Stomach (tissue), 8 donors: ENCODE measurements at regions not wholly inside any gene's neighbourhood (a gene's known extent, or its start where the extent isn't known, plus 50 kb on each side); places are given as distances from the start of the nearest gene placed in this dataset.

Experiments used
- DNase-seq, 2 donors: peaks; one replicate each; pipeline versions ENCODE4 v3.0.0 to v3.0.0-alpha.2; 2013 to 2019
- H3K27ac ChIP-seq, 5 donors: fragments of 200-600 bp in 4 of 5; sonication (generic) in 4 of 5; one replicate each; pipeline ENCODE4 v1.5.1; 2013 to 2019; ENCODE audit warnings: mild to moderate bottlenecking in 1 of 5, moderate library complexity in 1 of 5
- H3K27me3 ChIP-seq, 3 donors: fragments of 200-600 bp; sonication (generic); one replicate each; pipeline ENCODE4 v1.5.1; 2017 to 2019; ENCODE audit warnings: mixed run types in 1 of 3
- H3K36me3 ChIP-seq, 4 donors: fragments of 200-600 bp; sonication (generic); 1 replicate in 3 of 4; 2 replicates in 1 of 4; pipeline ENCODE4 v1.5.1; 2016 to 2019
- H3K4me1 ChIP-seq, 4 donors: fragments of 200-600 bp; sonication (generic); one replicate each; pipeline ENCODE4 v1.5.1; 2016 to 2019
- H3K4me3 ChIP-seq, 4 donors: fragments of 200-600 bp; sonication (generic) in 3 of 4; one replicate each; pipeline ENCODE4 v1.5.1; 2016 to 2019; ENCODE audit warnings: mild to moderate bottlenecking in 1 of 4
- H3K9me3 ChIP-seq, 4 donors: fragments of 200-600 bp; sonication (generic); one replicate each; pipeline ENCODE4 v1.5.1; 2016 to 2019
- EP300 ChIP-seq: sonication (generic); formaldehyde crosslinking; IDR thresholded peaks from one replicate; pipeline ENCODE4 v1.6.1; 2017; ENCODE audit warnings: antibody characterized with exemption
- POLR2A ChIP-seq, 4 donors: fragments of 450-650 bp; IDR thresholded peaks; one replicate each; pipeline ENCODE4 v1.6.1; 2016; ENCODE audit warnings: antibody characterized with exemption in 4 of 4, control low read depth in 2 of 4, mild to moderate bottlenecking in 1 of 4, moderate library complexity in 1 of 4
- POLR2AphosphoS5 ChIP-seq, 3 donors: sonication (generic); formaldehyde crosslinking; IDR thresholded peaks; one replicate each; pipeline ENCODE4 v1.6.1; 2016; ENCODE audit warnings: antibody characterized with exemption in 3 of 3
- WGBS, 5 donors: extraction: QIAGEN DNeasy Blood & Tissue Kit in 3 of 5; methylation state at CpG; one replicate each; pipeline versions ENCODE4 v1.1.5 to v1.1.7; 2013 to 2018; 5-methylcytosine and 5-hydroxymethylcytosine counted together
- intact Hi-C: fragments of 100-400 bp; cut with DNase I; formaldehyde crosslinking; loops from one replicate; pipeline ENCODE4 v1.15.1; 2023; ENCODE audit warnings: low total_unique reads
- TF ChIP-seq, protein P1 (sequence below), 7 experiments: fragments of 450-650 bp in 4 of 7; fragments of 200-600 bp in 3 of 7; sonication (generic) in 3 of 7; IDR thresholded peaks; one replicate each; pipeline ENCODE4 v1.5.1; 2016 to 2019; ENCODE audit warnings: antibody characterized with exemption in 7 of 7, control low read depth in 2 of 7, mild to moderate bottlenecking in 1 of 7
- donor health status: healthy with polysubstance abuse.
- donor health status: Bipolar disorder and iron deficiency.
- donor health status: healthy.

DNA sequence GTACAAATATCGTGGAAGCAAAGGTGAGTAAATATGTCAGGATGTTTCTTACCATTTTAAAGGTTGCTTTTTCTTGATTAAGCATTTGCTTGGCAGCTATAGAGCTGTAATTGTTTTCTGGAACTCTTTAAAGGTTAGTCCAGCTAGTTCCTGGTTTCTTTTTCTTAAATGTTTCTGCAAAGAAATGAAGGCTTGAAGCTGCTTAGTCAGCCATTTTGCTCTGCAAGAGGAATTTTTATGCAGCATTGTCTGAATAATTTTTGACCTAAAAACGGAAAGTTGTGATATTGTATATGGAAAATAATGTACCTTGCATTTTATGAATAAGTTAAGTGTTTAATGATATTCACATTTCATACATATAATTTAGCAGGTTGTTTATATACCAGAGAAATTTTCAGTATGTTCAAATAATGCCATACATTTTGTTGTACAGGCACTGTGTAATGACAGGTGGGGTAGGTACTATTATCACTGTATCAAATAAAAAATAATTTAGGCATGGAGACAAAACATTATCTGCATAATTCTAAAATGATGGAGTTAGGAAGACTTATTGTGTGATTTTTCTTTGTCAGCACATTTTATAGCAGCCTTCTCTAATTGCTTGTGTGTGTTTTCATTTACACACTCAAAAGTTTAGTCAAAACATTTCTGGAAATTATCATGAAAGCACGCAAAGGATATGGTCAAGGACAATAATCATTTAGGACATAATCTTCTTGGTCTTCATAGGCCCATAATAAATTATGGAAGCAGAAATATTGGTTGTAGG, 624.4 kb downstream of the NCAM2 start:
- Histone ChIP-seq H3K4me1 (no peaks in the 10 kb centered on the region), H3K27ac (no peak overlapping the region), H3K27me3 (no peaks in the 10 kb centered on the region), H3K9me3 (no peaks in the 10 kb centered on the region), H3K36me3 (no peaks in the 10 kb centered on the region), H3K4me3 (no peak overlapping the region)
- TF ChIP-seq POLR2A (IDR thresholded peaks at IDR 0.05) (no peak), POLR2AphosphoS5 (IDR thresholded peaks at IDR 0.05) (no peak), EP300 (no peak)
- TF ChIP-seq, protein P1, sequence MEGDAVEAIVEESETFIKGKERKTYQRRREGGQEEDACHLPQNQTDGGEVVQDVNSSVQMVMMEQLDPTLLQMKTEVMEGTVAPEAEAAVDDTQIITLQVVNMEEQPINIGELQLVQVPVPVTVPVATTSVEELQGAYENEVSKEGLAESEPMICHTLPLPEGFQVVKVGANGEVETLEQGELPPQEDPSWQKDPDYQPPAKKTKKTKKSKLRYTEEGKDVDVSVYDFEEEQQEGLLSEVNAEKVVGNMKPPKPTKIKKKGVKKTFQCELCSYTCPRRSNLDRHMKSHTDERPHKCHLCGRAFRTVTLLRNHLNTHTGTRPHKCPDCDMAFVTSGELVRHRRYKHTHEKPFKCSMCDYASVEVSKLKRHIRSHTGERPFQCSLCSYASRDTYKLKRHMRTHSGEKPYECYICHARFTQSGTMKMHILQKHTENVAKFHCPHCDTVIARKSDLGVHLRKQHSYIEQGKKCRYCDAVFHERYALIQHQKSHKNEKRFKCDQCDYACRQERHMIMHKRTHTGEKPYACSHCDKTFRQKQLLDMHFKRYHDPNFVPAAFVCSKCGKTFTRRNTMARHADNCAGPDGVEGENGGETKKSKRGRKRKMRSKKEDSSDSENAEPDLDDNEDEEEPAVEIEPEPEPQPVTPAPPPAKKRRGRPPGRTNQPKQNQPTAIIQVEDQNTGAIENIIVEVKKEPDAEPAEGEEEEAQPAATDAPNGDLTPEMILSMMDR (IDR thresholded peaks at IDR 0.05), result no peak
- WGBS, 5 donors, result 61 to 72% (median 66%) methylated on average over 3 of the region's 3 CpGs
- intact Hi-C loops, result no loop called here
- no peak for DNase-seq

DNA sequence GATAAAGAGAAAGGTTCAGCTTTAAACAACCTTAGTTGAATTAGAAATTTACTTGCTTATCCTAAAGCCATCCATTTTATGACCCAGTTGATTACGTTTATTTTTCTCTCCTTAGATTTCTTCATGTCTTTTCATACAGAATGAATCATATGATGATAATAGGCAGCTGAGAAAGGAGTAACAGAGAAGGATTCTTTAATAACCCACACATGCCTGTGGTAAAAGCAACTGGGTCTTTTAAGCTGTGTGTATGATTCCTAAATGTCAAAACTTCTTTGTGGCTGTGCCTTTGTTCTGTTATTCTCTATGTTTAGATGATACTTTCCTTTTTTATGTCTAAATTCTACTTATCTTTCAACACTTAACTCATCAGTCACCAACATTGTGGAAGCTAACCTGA, 626.5 kb downstream of the NCAM2 start:
- intact Hi-C loops, result no loop called here
- Histone ChIP-seq H3K36me3 (no peaks in the 10 kb centered on the region), H3K4me3 (no peak overlapping the region), H3K9me3 (no peaks in the 10 kb centered on the region), H3K27me3 (no peaks in the 10 kb centered on the region), H3K27ac (no peak overlapping the region), H3K4me1 (no peaks in the 10 kb centered on the region)
- WGBS, 5 donors, result 48 to 76% (median 61%) methylated on average over 1 of the region's 1 CpG
- no peak for DNase-seq
- TF ChIP-seq, protein P1 (IDR thresholded peaks at IDR 0.05), result no peak
- TF ChIP-seq POLR2AphosphoS5 (IDR thresholded peaks at IDR 0.05) (no peak), EP300 (no peak)

DNA sequence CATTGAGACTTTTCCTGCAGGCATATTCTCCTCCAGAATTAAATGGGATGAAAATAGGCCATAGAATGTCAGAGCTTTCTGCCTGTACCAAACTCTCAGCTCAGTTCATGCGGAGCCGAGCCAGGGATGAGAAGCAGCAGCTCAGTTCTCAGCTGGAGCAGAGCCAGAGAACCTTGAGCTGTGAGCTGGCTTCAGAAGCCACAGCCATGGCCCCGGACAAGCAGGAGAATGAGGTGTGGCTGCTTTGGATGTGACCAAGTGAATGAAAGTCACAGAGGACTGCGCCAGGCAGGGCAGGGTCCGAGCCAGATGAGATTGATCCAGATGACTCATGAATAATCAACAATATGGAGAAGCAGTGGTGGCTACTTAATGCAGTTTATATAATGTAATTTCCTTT, 633.8 kb downstream of the NCAM2 start:
- WGBS, 5 donors, result 70 to 86% (median 75%) methylated on average over 5 of the region's 5 CpGs
- intact Hi-C loops, result no loop called here
- H3K9me3 ChIP-seq, result peaks cover 0 to 17% (median 4%) of the 10 kb centered on the region in 4 donors
- DNase-seq, result peak in 1 of 2 donors; percentile 23
- no peaks in the 10 kb centered on the region for H3K27me3 ChIP-seq
- H3K36me3 ChIP-seq, result no peaks in the 10 kb centered on the region
- no peak for TF ChIP-seq POLR2A (IDR thresholded peaks at IDR 0.05)
- no peak overlapping the region for H3K4me3 ChIP-seq
- no peak overlapping the region for H3K27ac ChIP-seq
- H3K4me1 ChIP-seq, result no peaks in the 10 kb centered on the region

DNA sequence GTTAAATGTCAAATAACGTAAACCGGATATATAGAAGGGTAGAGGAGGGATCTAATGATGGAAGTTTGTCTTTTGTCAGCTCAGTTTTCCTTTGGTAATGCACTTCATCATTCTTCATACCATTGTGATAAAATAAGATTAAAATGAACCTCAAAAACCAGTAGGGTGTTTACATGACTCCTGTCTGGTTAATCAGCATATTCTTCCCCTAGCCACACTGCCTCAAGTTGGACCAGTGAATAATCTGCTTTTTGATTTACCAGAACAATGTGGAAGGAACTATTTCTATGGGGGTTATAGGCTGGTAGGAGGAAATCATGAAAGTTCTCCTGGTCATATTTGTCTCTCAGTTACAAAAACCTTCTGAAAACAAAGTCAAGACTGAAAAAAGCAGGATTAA, 634.7 kb downstream of the NCAM2 start:
- no peak overlapping the region for H3K27ac ChIP-seq
- H3K4me1 ChIP-seq, result no peaks in the 10 kb centered on the region
- H3K4me3 ChIP-seq, result no peak overlapping the region
- 80 to 93% (median 86%) methylated on average over 2 of the region's 2 CpGs for WGBS, 5 donors
- TF ChIP-seq EP300, result no peak
- TF ChIP-seq POLR2A (IDR thresholded peaks at IDR 0.05), result no peak
- TF ChIP-seq POLR2AphosphoS5 (IDR thresholded peaks at IDR 0.05), result no peak
- TF ChIP-seq, protein P1 (IDR thresholded peaks at IDR 0.05), result no peak
- peaks cover 0 to 17% (median 4%) of the 10 kb centered on the region in 4 donors for H3K9me3 ChIP-seq
- intact Hi-C loops, result no loop called here
- H3K27me3 ChIP-seq, result no peaks in the 10 kb centered on the region
- DNase-seq, result no peak
- H3K36me3 ChIP-seq, result no peaks in the 10 kb centered on the region

DNA sequence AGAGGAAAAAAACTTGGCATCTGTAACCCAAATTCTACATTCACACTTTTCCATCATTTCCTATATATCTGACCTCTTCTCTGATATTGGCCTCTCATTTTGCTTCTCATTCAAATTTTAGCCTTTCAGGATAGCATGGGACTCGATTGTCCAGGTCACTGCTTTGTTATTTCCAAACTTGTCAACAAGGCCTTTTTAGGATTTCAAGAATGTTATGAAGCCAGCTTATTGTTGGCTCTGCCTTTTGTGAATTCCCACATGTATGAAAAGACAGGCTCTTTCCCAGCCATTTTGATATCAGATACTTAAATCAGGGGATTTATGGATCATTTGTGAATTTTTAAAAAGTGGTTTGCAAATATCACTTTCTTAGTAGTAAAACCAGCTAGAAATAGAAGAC, 663.5 kb downstream of the NCAM2 start:
- Histone ChIP-seq H3K27ac (no peak overlapping the region), H3K4me3 (no peak overlapping the region), H3K36me3 (no peaks in the 10 kb centered on the region), H3K9me3 (peaks cover 0 to 5% (median 0%) of the 10 kb centered on the region in 4 donors), H3K27me3 (no peaks in the 10 kb centered on the region), H3K4me1 (no peaks in the 10 kb centered on the region)
- intact Hi-C loops, result no loop called here
- 17 to 60% (median 38%) methylated on average over 1 of the region's 1 CpG for WGBS, 5 donors
- no peak for DNase-seq
- TF ChIP-seq, protein P1 (IDR thresholded peaks at IDR 0.05), result no peak
- TF ChIP-seq POLR2A (IDR thresholded peaks at IDR 0.05), result no peak
- TF ChIP-seq EP300, result no peak
- no peak for TF ChIP-seq POLR2AphosphoS5 (IDR thresholded peaks at IDR 0.05)
